B cell (primary cell): ENCODE measurements at regions not wholly inside any gene's neighbourhood (a gene's known extent, or its start where the extent isn't known, plus 50 kb on each side); places are given as distances from the start of the nearest gene placed in this dataset.

Experiments
- ATAC-seq: fragments of 200-7000 bp; cut with Tn5 transposase; one replicate; pipeline ENCODE4 v1.10.0; 2021; ENCODE audit warnings: low read depth, mild to moderate bottlenecking, moderate number of reproducible peaks, moderate library complexity
- CTCF ChIA-PET: fragments of 350-600 bp; sonication (Branson Sonifier 250); formaldehyde crosslinking; loops from one replicate; lab custom pipeline; 2021; ENCODE audit warnings: antibody characterized with exemption, inconsistent platforms; lab: Charles Lee
- POLR2A ChIA-PET: fragments of 350-600 bp; sonication (Branson Sonifier 250); formaldehyde crosslinking; loops from one replicate; lab custom pipeline; 2021; ENCODE audit warnings: antibody characterized with exemption; lab: Charles Lee
- DNase-seq: peaks from one replicate; pipeline ENCODE4 v3.0.0; 2013
- H2AFZ ChIP-seq: 2 replicates; pipeline ENCODE4 v1.6.1; 2012; ENCODE audit warnings: mild to moderate bottlenecking, low read depth, low read length; ENCODE audit not compliant: insufficient read depth, poor library complexity, severe bottlenecking
- H3K27ac ChIP-seq, 2 donors: 1 replicate in 1 of 2; 2 replicates in 1 of 2; pipeline ENCODE4 v1.5.1; 2012 to 2013; ENCODE audit warnings: low read length in 2 of 2, mild to moderate bottlenecking in 2 of 2, moderate library complexity in 1 of 2
- H3K27me3 ChIP-seq, 4 experiments: fragments of 200-600 bp in 1 of 4; sonication (generic) in 1 of 4; replicated peaks in 1 of 4; 1 replicate in 2 of 4; 2 replicates in 2 of 4; pipeline versions ENCODE4 v1.6.1 to v1.7.0; 2013 to 2016; ENCODE audit warnings: low read length in 3 of 4, mild to moderate bottlenecking in 2 of 4, mixed read lengths in 1 of 4, moderate library complexity in 1 of 4; ENCODE audit not compliant: insufficient read depth in 4 of 4, control insufficient read depth in 3 of 4; ENCODE audit errors: control extremely low read depth in 1 of 4
- H3K36me3 ChIP-seq, 2 experiments: replicated peaks in 1 of 2; 1 replicate in 1 of 2; 2 replicates in 1 of 2; pipeline versions ENCODE4 v1.6.1 to v1.7.1; 2013; ENCODE audit warnings: low read length in 1 of 2; ENCODE audit not compliant: insufficient read depth in 2 of 2, control insufficient read depth in 1 of 2; ENCODE audit errors: control extremely low read depth in 1 of 2, extremely low read depth in 1 of 2
- H3K4me1 ChIP-seq, 2 donors: fragments of 200-600 bp in 1 of 2; sonication (generic) in 1 of 2; 1 replicate in 1 of 2; 2 replicates in 1 of 2; pipeline versions ENCODE4 v1.5.1 to v1.6.1; 2013 to 2017; ENCODE audit warnings: low read length in 2 of 2; ENCODE audit not compliant: control insufficient read depth in 2 of 2, insufficient read depth in 2 of 2
- H3K4me2 ChIP-seq: replicated peaks from 2 replicates; pipeline ENCODE3; 2012; ENCODE audit warnings: mild to moderate bottlenecking, low read depth, low read length; ENCODE audit not compliant: poor library complexity, severe bottlenecking
- H3K4me3 ChIP-seq, 5 experiments: fragments of 200-600 bp in 1 of 5; sonication (generic) in 1 of 5; 1 replicate in 3 of 5; 2 replicates in 2 of 5; pipeline versions ENCODE4 v1.5.1 to v1.7.0; 2011 to 2016; ENCODE audit warnings: low read length in 4 of 5, mild to moderate bottlenecking in 4 of 5, low read depth in 2 of 5, control low read depth in 1 of 5, moderate library complexity in 1 of 5; ENCODE audit not compliant: insufficient read depth in 1 of 5; ENCODE audit errors: control extremely low read depth in 1 of 5, extremely low read depth in 1 of 5
- H3K79me2 ChIP-seq: fragments of 200-600 bp; sonication (generic); one replicate; pipeline ENCODE4 v1.6.0; 2016; ENCODE audit warnings: low read length; ENCODE audit not compliant: control insufficient read depth, insufficient read depth
- H3K9ac ChIP-seq: fragments of 200-600 bp; sonication (generic); 2 replicates; pipeline ENCODE4 v1.6.1; 2017; ENCODE audit warnings: mild to moderate bottlenecking, low read length, moderate library complexity
- H3K9me3 ChIP-seq, 3 donors: one replicate each; pipeline versions ENCODE4 v1.6.1 to v1.7.1; 2013; ENCODE audit warnings: low read length in 2 of 3; ENCODE audit not compliant: control insufficient read depth in 2 of 3, insufficient read depth in 1 of 3; ENCODE audit errors: control extremely low read depth in 1 of 3
- H4K20me1 ChIP-seq: 2 replicates; pipeline ENCODE4 v1.6.0; 2012; ENCODE audit warnings: mild to moderate bottlenecking, low read length; ENCODE audit not compliant: insufficient read depth, control insufficient read depth, poor library complexity, severe bottlenecking
- H3K27ac Mint-ChIP-seq: one replicate; pipeline ENCODE4 v1.8.0; 2021; ENCODE audit warnings: mixed read lengths
- H3K27me3 Mint-ChIP-seq: one replicate; pipeline ENCODE4 v1.8.0; 2021; ENCODE audit warnings: mixed read lengths
- H3K4me1 Mint-ChIP-seq: one replicate; pipeline ENCODE4 v1.8.0; 2021; ENCODE audit warnings: mixed read lengths
- H3K4me3 Mint-ChIP-seq: one replicate; pipeline ENCODE4 v1.8.0; 2021; ENCODE audit warnings: mixed read lengths
- H3K9me3 Mint-ChIP-seq: one replicate; pipeline ENCODE4 v1.8.0; 2022; ENCODE audit warnings: mixed read lengths; ENCODE audit not compliant: insufficient read depth
- CTCF ChIP-seq: fragments of 200-600 bp; IDR thresholded peaks from one replicate; pipeline ENCODE4 v1.8.0; 2022; ENCODE audit warnings: antibody characterized with exemption, mild to moderate bottlenecking
- EZH2 ChIP-seq: IDR thresholded peaks from 2 replicates; pipeline ENCODE4 v1.6.1; 2012; ENCODE audit warnings: borderline replicate concordance, low read depth, mild to moderate bottlenecking, moderate library complexity, low read length; ENCODE audit not compliant: insufficient read depth, poor library complexity, severe bottlenecking
- WGBS: methylation state at CpG from one replicate; pipeline ENCODE4 v1.1.5; 2013; ENCODE audit warnings: missing lambda C conversion rate; ENCODE audit not compliant: insufficient coverage; 5-methylcytosine and 5-hydroxymethylcytosine counted together
- intact Hi-C: fragments of 100-400 bp; cut with micrococcal nuclease; formaldehyde crosslinking; loops from one replicate; pipeline ENCODE4 v1.10.0; 2022

GRCh38 chr2:118722976-118723375 is 124.5 kb downstream of the EN1 start:
- Histone ChIP-seq H2AFZ (no peak overlapping the region), H3K4me2 (no peak overlapping the region), H3K27ac (no peak overlapping the region), H3K27me3 (no peaks in the 10 kb centered on the region), H3K9ac (no peak overlapping the region), H3K36me3 (no peaks in the 10 kb centered on the region), H3K9me3 (no peaks in the 10 kb centered on the region), H3K4me1 (no peaks in the 10 kb centered on the region), H3K79me2 (no peaks in the 10 kb centered on the region), H4K20me1 (no peaks in the 10 kb centered on the region), H3K4me3 (no peak overlapping the region)
- Mint-ChIP-seq H3K4me1 (no peaks in the 10 kb centered on the region), H3K27me3 (no peaks in the 10 kb centered on the region), H3K4me3 (no peak overlapping the region), H3K27ac (no peak overlapping the region), H3K9me3 (no peaks in the 10 kb centered on the region)
- TF ChIP-seq CTCF (no peak), EZH2 (no peak)
- WGBS = 94% methylated on average over 2 of the region's 3 CpGs
- ChIA-PET POLR2A (no interaction called here), CTCF (no interaction called here)
- intact Hi-C loops = no loop called here
- no peak for ATAC-seq
- DNase-seq = no peak

- ChIA-PET POLR2A (no interaction called here), CTCF (no interaction called here)
- Mint-ChIP-seq H3K9me3 (no peaks in the 10 kb centered on the region), H3K27ac (no peak overlapping the region), H3K4me1 (no peaks in the 10 kb centered on the region), H3K4me3 (no peak overlapping the region), H3K27me3 (no peaks in the 10 kb centered on the region)
- ATAC-seq (no peak), DNase-seq (no peak)
- no peak for TF ChIP-seq CTCF
- no peak for TF ChIP-seq EZH2
- Histone ChIP-seq H3K9ac (no peak overlapping the region), H3K9me3 (no peaks in the 10 kb centered on the region), H3K4me3 (no peak overlapping the region), H3K36me3 (no peaks in the 10 kb centered on the region), H3K27me3 (no peaks in the 10 kb centered on the region), H4K20me1 (no peaks in the 10 kb centered on the region), H2AFZ (no peak overlapping the region), H3K4me2 (no peak overlapping the region), H3K4me1 (no peaks in the 10 kb centered on the region), H3K27ac (no peak overlapping the region), H3K79me2 (no peaks in the 10 kb centered on the region)
- WGBS = 94% methylated on average over 8 of the region's 11 CpGs
- intact Hi-C loops = no loop called here
Observed at GRCh38 chr2:118721817-118722551, 125.5 kb downstream of the EN1 start.
